Smooth muscle cell (in vitro differentiated cells): ENCODE measurements at regions not wholly inside any gene's neighbourhood (a gene's known extent, or its start where the extent isn't known, plus 50 kb on each side); places are given as distances from the start of the nearest gene placed in this dataset.

ENCODE experiments used
- DNase-seq: peaks from one replicate; lab custom pipeline; 2025; ENCODE audit not compliant: unreplicated experiment; lab: John Stamatoyannopoulos, UW
- H2AFZ ChIP-seq: fragments of 200-600 bp; sonication (generic); 2 replicates; pipeline ENCODE4 v1.6.0; 2016; ENCODE audit warnings: antibody characterized with exemption, low read depth, mild to moderate bottlenecking
- H3F3A ChIP-seq: fragments of 200-600 bp; sonication (generic); 2 replicates; pipeline ENCODE4 v1.6.0; 2017; ENCODE audit warnings: antibody characterized with exemption, low read depth
- H3K27ac ChIP-seq: fragments of 200-600 bp; sonication (generic); 2 replicates; pipeline ENCODE4 v1.5.1; 2016; ENCODE audit warnings: low read depth, mild to moderate bottlenecking
- H3K27me3 ChIP-seq: fragments of 200-600 bp; sonication (generic); 2 replicates; pipeline ENCODE4 v1.6.1; 2016; ENCODE audit warnings: low read depth, mild to moderate bottlenecking
- H3K36me3 ChIP-seq: fragments of 200-600 bp; sonication (generic); 2 replicates; pipeline ENCODE4 v1.5.1; 2016; ENCODE audit warnings: low read depth
- H3K4me1 ChIP-seq: fragments of 200-600 bp; sonication (generic); 2 replicates; pipeline ENCODE4 v1.5.1; 2016; ENCODE audit warnings: low read depth
- H3K4me2 ChIP-seq: fragments of 200-600 bp; sonication (generic); 2 replicates; pipeline ENCODE4 v1.6.0; 2016; ENCODE audit warnings: mild to moderate bottlenecking
- H3K4me3 ChIP-seq: fragments of 200-600 bp; sonication (generic); 2 replicates; pipeline ENCODE4 v1.5.1; 2016; ENCODE audit warnings: mild to moderate bottlenecking
- H3K79me2 ChIP-seq: fragments of 200-600 bp; sonication (generic); 2 replicates; pipeline ENCODE4 v1.6.0; 2016; ENCODE audit warnings: low read depth, mild to moderate bottlenecking
- H3K9ac ChIP-seq: fragments of 200-600 bp; sonication (generic); 2 replicates; pipeline ENCODE4 v1.6.0; 2016; ENCODE audit warnings: low read depth
- H3K9me3 ChIP-seq: fragments of 200-600 bp; sonication (generic); replicated peaks from 2 replicates; pipeline ENCODE4 v1.5.1; 2016; ENCODE audit warnings: low read depth
- H4K20me1 ChIP-seq: fragments of 200-600 bp; sonication (generic); 2 replicates; pipeline ENCODE4 v1.6.0; 2016; ENCODE audit warnings: low read depth
- WGBS: methylation state at CpG from one replicate; pipeline ENCODE4 v1.1.7; 2016; ENCODE audit warnings: low lambda C conversion rate; 5-methylcytosine and 5-hydroxymethylcytosine counted together
- TF ChIP-seq, protein P1 (sequence below): fragments of 200-600 bp; sonication (generic); IDR thresholded peaks from 2 replicates; pipeline ENCODE4 v1.5.1; 2017; ENCODE audit warnings: borderline replicate concordance, mild to moderate bottlenecking, antibody characterized with exemption; ENCODE audit not compliant: insufficient read depth, poor library complexity, severe bottlenecking

DNA sequence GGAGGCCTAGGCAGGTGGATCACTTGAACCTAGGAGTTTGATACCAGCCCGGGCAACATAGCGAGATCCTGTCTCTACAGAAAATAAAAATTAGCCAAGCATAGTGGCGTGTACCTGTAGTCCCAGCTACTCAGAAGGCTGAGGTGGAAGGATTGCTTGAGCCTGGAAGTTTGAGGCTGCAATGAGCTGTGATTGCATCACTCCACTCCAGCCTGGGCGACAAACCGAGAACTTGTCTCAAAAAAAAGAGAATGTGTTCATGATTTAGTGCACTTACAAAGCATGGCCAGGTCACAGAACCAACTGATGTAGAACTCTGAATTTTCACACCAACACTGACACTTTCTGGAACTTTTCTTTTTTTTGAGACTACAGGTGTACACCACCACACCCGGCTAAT is 182.7 kb downstream of the ZFP64 start:
- H2AFZ ChIP-seq, result no peak overlapping the region
- no peaks in the 10 kb centered on the region for H3F3A ChIP-seq
- no peak for DNase-seq
- TF ChIP-seq, protein P1, sequence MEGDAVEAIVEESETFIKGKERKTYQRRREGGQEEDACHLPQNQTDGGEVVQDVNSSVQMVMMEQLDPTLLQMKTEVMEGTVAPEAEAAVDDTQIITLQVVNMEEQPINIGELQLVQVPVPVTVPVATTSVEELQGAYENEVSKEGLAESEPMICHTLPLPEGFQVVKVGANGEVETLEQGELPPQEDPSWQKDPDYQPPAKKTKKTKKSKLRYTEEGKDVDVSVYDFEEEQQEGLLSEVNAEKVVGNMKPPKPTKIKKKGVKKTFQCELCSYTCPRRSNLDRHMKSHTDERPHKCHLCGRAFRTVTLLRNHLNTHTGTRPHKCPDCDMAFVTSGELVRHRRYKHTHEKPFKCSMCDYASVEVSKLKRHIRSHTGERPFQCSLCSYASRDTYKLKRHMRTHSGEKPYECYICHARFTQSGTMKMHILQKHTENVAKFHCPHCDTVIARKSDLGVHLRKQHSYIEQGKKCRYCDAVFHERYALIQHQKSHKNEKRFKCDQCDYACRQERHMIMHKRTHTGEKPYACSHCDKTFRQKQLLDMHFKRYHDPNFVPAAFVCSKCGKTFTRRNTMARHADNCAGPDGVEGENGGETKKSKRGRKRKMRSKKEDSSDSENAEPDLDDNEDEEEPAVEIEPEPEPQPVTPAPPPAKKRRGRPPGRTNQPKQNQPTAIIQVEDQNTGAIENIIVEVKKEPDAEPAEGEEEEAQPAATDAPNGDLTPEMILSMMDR, result no peak
- H3K79me2 ChIP-seq, result no peaks in the 10 kb centered on the region
- no peak overlapping the region for H3K9ac ChIP-seq
- no peak overlapping the region for H3K4me2 ChIP-seq
- H3K4me3 ChIP-seq, result no peak overlapping the region
- no peaks in the 10 kb centered on the region for H3K36me3 ChIP-seq
- no peaks in the 10 kb centered on the region for H3K27me3 ChIP-seq
- peaks cover 21% of the 10 kb centered on the region for H3K4me1 ChIP-seq
- WGBS, result 97% methylated on average over 6 of the region's 6 CpGs
- H3K27ac ChIP-seq, result no peak overlapping the region
- H4K20me1 ChIP-seq, result no peaks in the 10 kb centered on the region
- no peaks in the 10 kb centered on the region for H3K9me3 ChIP-seq

DNA sequence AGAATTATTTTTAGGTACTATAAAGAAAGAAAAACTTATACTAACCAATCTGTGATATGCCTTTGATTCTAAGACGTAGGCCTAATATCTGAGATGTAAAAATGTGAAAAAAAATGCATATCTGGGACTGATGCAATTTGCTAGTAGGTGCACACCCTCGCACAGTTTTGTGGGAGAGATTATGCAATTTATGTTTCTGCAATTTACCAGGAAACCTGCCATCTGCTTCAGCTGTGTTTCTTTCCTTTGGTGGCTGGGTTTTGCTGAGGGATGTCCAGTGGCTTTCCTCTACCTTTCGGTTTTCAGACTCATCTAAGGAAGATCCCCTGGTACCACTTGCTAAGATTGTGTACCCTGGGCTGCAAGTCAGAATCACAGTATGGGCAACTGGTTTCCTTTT is 186.9 kb downstream of the ZFP64 start:
- TF ChIP-seq, protein P1, result no peak
- H3K27ac ChIP-seq, result no peak overlapping the region
- H3K4me3 ChIP-seq, result no peak overlapping the region
- H3K36me3 ChIP-seq, result no peaks in the 10 kb centered on the region
- no peak overlapping the region for H3K4me2 ChIP-seq
- no peak for DNase-seq
- WGBS, result 65% methylated on average over 3 of the region's 3 CpGs
- peaks cover 3% of the 10 kb centered on the region for H3F3A ChIP-seq
- H3K9ac ChIP-seq, result no peak overlapping the region
- H4K20me1 ChIP-seq, result no peaks in the 10 kb centered on the region
- no peaks in the 10 kb centered on the region for H3K27me3 ChIP-seq
- H2AFZ ChIP-seq, result peak overlapping the region; percentile 3
- peaks cover 31% of the 10 kb centered on the region for H3K4me1 ChIP-seq
- H3K79me2 ChIP-seq, result no peaks in the 10 kb centered on the region
- no peaks in the 10 kb centered on the region for H3K9me3 ChIP-seq

DNA sequence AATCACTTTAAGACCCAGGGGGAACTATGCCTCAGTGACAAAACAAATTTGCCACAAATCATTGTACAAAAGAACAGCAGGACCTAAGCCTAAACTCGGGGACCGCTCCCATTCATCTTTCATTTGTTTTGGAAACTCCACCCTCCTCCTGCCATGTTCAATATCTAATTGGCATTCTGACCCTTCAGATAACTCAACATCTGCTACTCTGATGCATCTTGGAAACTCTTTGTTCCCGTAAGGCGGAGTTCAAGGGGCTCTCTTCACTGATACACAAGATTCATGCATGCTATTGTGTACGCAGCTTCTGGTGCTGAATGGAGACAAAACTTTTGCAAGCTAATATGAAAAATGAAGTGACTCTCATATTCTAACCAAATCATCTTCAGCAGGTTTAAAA is 187.6 kb downstream of the ZFP64 start:
- Histone ChIP-seq H2AFZ (no peak overlapping the region), H3K36me3 (no peaks in the 10 kb centered on the region), H3F3A (peaks cover 3% of the 10 kb centered on the region), H3K4me1 (peaks cover 31% of the 10 kb centered on the region), H4K20me1 (no peaks in the 10 kb centered on the region), H3K4me2 (no peak overlapping the region), H3K27me3 (no peaks in the 10 kb centered on the region), H3K79me2 (no peaks in the 10 kb centered on the region), H3K9ac (no peak overlapping the region), H3K9me3 (no peaks in the 10 kb centered on the region), H3K27ac (no peak overlapping the region), H3K4me3 (no peak overlapping the region)
- WGBS, result 89% methylated on average over 5 of the region's 5 CpGs
- TF ChIP-seq, protein P1, result no peak
- no peak for DNase-seq

DNA sequence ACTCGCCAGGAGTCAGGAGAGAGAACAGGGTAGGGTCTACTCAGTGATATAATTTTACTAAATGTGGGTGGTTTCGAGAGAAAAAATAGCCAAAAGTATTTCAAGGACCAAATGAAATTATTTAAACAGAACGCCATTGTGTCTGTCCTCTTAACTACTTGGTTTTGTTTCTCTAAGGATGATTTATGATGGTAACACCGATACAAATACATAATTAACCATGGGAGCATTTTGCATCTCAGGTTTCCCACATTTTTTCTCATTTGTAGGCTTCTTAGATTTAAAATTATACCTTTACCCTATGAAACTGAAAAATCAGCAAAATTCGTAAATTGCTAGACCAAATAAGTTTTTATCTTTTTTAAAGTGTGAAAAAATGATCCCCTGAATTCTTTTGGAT is 188.2 kb downstream of the ZFP64 start:
- H3K79me2 ChIP-seq, result no peaks in the 10 kb centered on the region
- no peak overlapping the region for H3K4me3 ChIP-seq
- no peak for DNase-seq
- H3K27me3 ChIP-seq, result no peaks in the 10 kb centered on the region
- TF ChIP-seq, protein P1, result no peak
- no peak overlapping the region for H2AFZ ChIP-seq
- whole genome bisulfite sequencing, result 86% methylated on average over 5 of the region's 5 CpGs
- H3K4me2 ChIP-seq, result no peak overlapping the region
- H3K9ac ChIP-seq, result no peak overlapping the region
- H4K20me1 ChIP-seq, result no peaks in the 10 kb centered on the region
- peaks cover 3% of the 10 kb centered on the region for H3F3A ChIP-seq
- H3K27ac ChIP-seq, result no peak overlapping the region
- H3K4me1 ChIP-seq, result peaks cover 31% of the 10 kb centered on the region
- no peaks in the 10 kb centered on the region for H3K36me3 ChIP-seq
- H3K9me3 ChIP-seq, result no peaks in the 10 kb centered on the region
